K562 (cell line): ENCODE measurements at regions not wholly inside any gene's neighbourhood (a gene's known extent, or its start where the extent isn't known, plus 50 kb on each side); places are given as distances from the start of the nearest gene placed in this dataset.

Source experiments
- ATF6 ChIP-seq: sonication (generic); formaldehyde crosslinking; IDR thresholded peaks from 2 replicates; pipeline ENCODE4 v1.4.0; 2020; ENCODE audit warnings: mild to moderate bottlenecking, missing genetic modification reagents
- CBX3 ChIP-seq, 2 experiments: IDR thresholded peaks; 1 replicate in 1 of 2; 2 replicates in 1 of 2; pipeline ENCODE4 v1.6.1; 2012; ENCODE audit warnings: inconsistent platforms in 2 of 2, low read length in 2 of 2, borderline replicate concordance in 1 of 2, control low read depth in 1 of 2
- MTA1 ChIP-seq: fragments of 450-650 bp; IDR thresholded peaks from 2 replicates; pipeline ENCODE4 v1.6.1; 2017; ENCODE audit warnings: borderline replicate concordance
- SMARCB1 ChIP-seq: IDR thresholded peaks from 2 replicates; pipeline ENCODE4 v1.6.1; 2011; ENCODE audit warnings: improper control_type of control experiment, low read depth; ENCODE audit not compliant: insufficient read length
- ZNF23 ChIP-seq: fragments of 250-450 bp; sonication (Bioruptor Pico); IDR thresholded peaks from 2 replicates; pipeline ENCODE4 v1.4.0; 2020; ENCODE audit warnings: mild to moderate bottlenecking

- TF ChIP-seq ATF6: no peak
- TF ChIP-seq SMARCB1: no peak
- TF ChIP-seq CBX3 (IDR thresholded peaks at IDR 0.05; ENCODE audit: borderline replicate concordance in 1 of 2, low read length in 2 of 2): no peak
- TF ChIP-seq ZNF23: no peak
- TF ChIP-seq MTA1: no peak
These were observed 204.4 kb upstream of the RASGRP1 start for GRCh38 chr15:38768970-38769369.
